H9 (cell line): ENCODE measurements at regions not wholly inside any gene's neighbourhood (a gene's known extent, or its start where the extent isn't known, plus 50 kb on each side); places are given as distances from the start of the nearest gene placed in this dataset.

ENCODE experiments used
- DNase-seq: peaks from one replicate; pipeline ENCODE4 v3.0.0-alpha.2; 2017
- H2AFZ ChIP-seq: one replicate; pipeline ENCODE4 v1.6.1; 2013; ENCODE audit warnings: mild to moderate bottlenecking, low read length, control low read depth, moderate library complexity
- H2AK5ac ChIP-seq: 2 replicates; pipeline ENCODE4 v1.6.1; 2013; ENCODE audit warnings: low read length, control low read depth, mixed read lengths; ENCODE audit not compliant: insufficient read length
- H2BK120ac ChIP-seq: one replicate; pipeline ENCODE4 v1.6.1; 2013; ENCODE audit warnings: low read depth, mild to moderate bottlenecking, low read length, control low read depth, inconsistent platforms; ENCODE audit not compliant: poor library complexity, severe bottlenecking
- H2BK12ac ChIP-seq: 2 replicates; pipeline ENCODE4 v1.6.1; 2013; ENCODE audit warnings: low read length, control low read depth, mixed read lengths, low read depth; ENCODE audit not compliant: insufficient read length
- H2BK15ac ChIP-seq: 2 replicates; pipeline ENCODE4 v1.6.1; 2013; ENCODE audit warnings: low read depth, low read length, control low read depth
- H2BK20ac ChIP-seq: one replicate; pipeline ENCODE4 v1.6.1; 2013; ENCODE audit warnings: low read depth, mild to moderate bottlenecking, low read length, control low read depth, inconsistent platforms; ENCODE audit not compliant: poor library complexity, severe bottlenecking
- H2BK5ac ChIP-seq: 2 replicates; pipeline ENCODE4 v1.6.1; 2013; ENCODE audit warnings: low read length, control low read depth, mixed read lengths; ENCODE audit not compliant: insufficient read length
- H3K14ac ChIP-seq: 2 replicates; pipeline ENCODE4 v1.6.1; 2013; ENCODE audit warnings: low read length, control low read depth; ENCODE audit not compliant: insufficient read depth
- H3K18ac ChIP-seq: 2 replicates; pipeline ENCODE4 v1.6.1; 2013; ENCODE audit warnings: low read depth, mild to moderate bottlenecking, mixed read lengths, low read length, control low read depth; ENCODE audit not compliant: insufficient read length
- H3K23ac ChIP-seq: 2 replicates; pipeline ENCODE4 v1.6.1; 2013; ENCODE audit warnings: low read length, control low read depth, mixed read lengths, low read depth; ENCODE audit not compliant: insufficient read length
- H3K23me2 ChIP-seq: 2 replicates; pipeline ENCODE4 v1.6.1; 2013; ENCODE audit warnings: low read depth, mild to moderate bottlenecking, mixed read lengths, low read length, control low read depth; ENCODE audit not compliant: insufficient read length, poor library complexity, severe bottlenecking
- H3K27ac ChIP-seq: 2 replicates; pipeline ENCODE4 v1.5.1; 2013; ENCODE audit warnings: low read length, control low read depth, mixed read lengths, low read depth; ENCODE audit not compliant: insufficient read length
- H3K27me3 ChIP-seq: 2 replicates; pipeline ENCODE4 v1.6.1; 2013; ENCODE audit warnings: low read length, control low read depth, inconsistent platforms; ENCODE audit not compliant: insufficient read depth
- H3K4ac ChIP-seq: 2 replicates; pipeline ENCODE4 v1.6.1; 2013; ENCODE audit warnings: low read depth, mild to moderate bottlenecking, control low read depth, inconsistent platforms, low read length, moderate library complexity
- H3K4me1 ChIP-seq: 2 replicates; pipeline ENCODE4 v1.6.1; 2013; ENCODE audit warnings: low read length, control low read depth, inconsistent platforms; ENCODE audit not compliant: insufficient read depth
- H3K4me2 ChIP-seq: 2 replicates; pipeline ENCODE4 v1.6.1; 2013; ENCODE audit warnings: low read length, control low read depth, mixed read lengths; ENCODE audit not compliant: insufficient read length, insufficient read depth
- H3K56ac ChIP-seq: 2 replicates; pipeline ENCODE4 v1.6.1; 2013; ENCODE audit warnings: low read depth, mild to moderate bottlenecking, mixed read lengths, low read length, control low read depth; ENCODE audit not compliant: insufficient read length
- H3K79me1 ChIP-seq: 2 replicates; pipeline ENCODE4 v1.6.1; 2013; ENCODE audit warnings: low read depth, mild to moderate bottlenecking, moderate library complexity, low read length, control low read depth, inconsistent platforms; ENCODE audit not compliant: insufficient read depth, poor library complexity, severe bottlenecking
- H3K79me2 ChIP-seq: 2 replicates; pipeline ENCODE4 v1.6.1; 2013; ENCODE audit warnings: low read length, control low read depth, inconsistent platforms; ENCODE audit not compliant: insufficient read depth
- H3K9ac ChIP-seq: 2 replicates; pipeline ENCODE4 v1.6.1; 2013; ENCODE audit warnings: low read length, control low read depth, mixed read lengths; ENCODE audit not compliant: insufficient read length; ENCODE audit errors: extremely low read depth
- H3K9me3 ChIP-seq: one replicate; pipeline ENCODE4 v1.6.1; 2013; ENCODE audit warnings: low read depth, low read length, inconsistent platforms; ENCODE audit not compliant: control insufficient read depth
- H3T11ph ChIP-seq: one replicate; pipeline ENCODE4 v1.6.1; 2013; ENCODE audit warnings: mild to moderate bottlenecking, low read length, control low read depth, inconsistent platforms
- H4K20me1 ChIP-seq: one replicate; pipeline ENCODE4 v1.6.1; 2013; ENCODE audit not compliant: control insufficient read depth, insufficient read length, insufficient read depth
- H4K5ac ChIP-seq: 2 replicates; pipeline ENCODE4 v1.6.1; 2013; ENCODE audit warnings: low read depth, mild to moderate bottlenecking, mixed read lengths, low read length, control low read depth; ENCODE audit not compliant: insufficient read length
- H4K8ac ChIP-seq: replicated peaks from 2 replicates; pipeline ENCODE4 v1.6.1; 2013; ENCODE audit warnings: low read length, control low read depth, mixed read lengths, low read depth; ENCODE audit not compliant: insufficient read length
- H4K91ac ChIP-seq: 2 replicates; pipeline ENCODE4 v1.6.1; 2013; ENCODE audit warnings: low read depth, mild to moderate bottlenecking, moderate library complexity, mixed read lengths, low read length, control low read depth; ENCODE audit not compliant: insufficient read length
- H3K27ac Mint-ChIP-seq, 3 experiments: 2 replicates in 2 of 3; 3 replicates in 1 of 3; pipeline ENCODE4 v1.8.0; 2020 to 2021; ENCODE audit warnings: mixed read lengths in 3 of 3, mild to moderate bottlenecking in 1 of 3, moderate library complexity in 1 of 3
- H3K27me3 Mint-ChIP-seq: 2 replicates; pipeline ENCODE4 v1.8.0; 2021; ENCODE audit warnings: low read depth, mild to moderate bottlenecking, moderate library complexity, mixed read lengths
- H3K36me3 Mint-ChIP-seq, 3 experiments: 2 replicates in 2 of 3; 3 replicates in 1 of 3; pipeline ENCODE4 v1.8.0; 2020 to 2021; ENCODE audit warnings: low read depth in 3 of 3, mixed read lengths in 3 of 3; ENCODE audit not compliant: insufficient read depth in 1 of 3
- H3K4me1 Mint-ChIP-seq, 2 experiments: 2 replicates each; pipeline ENCODE4 v1.8.0; 2020; ENCODE audit warnings: mixed read lengths in 2 of 2
- H3K4me3 Mint-ChIP-seq, 2 experiments: 2 replicates in 1 of 2; 3 replicates in 1 of 2; pipeline ENCODE4 v1.8.0; 2020 to 2021; ENCODE audit warnings: mild to moderate bottlenecking in 2 of 2, mixed read lengths in 2 of 2, moderate library complexity in 1 of 2
- H3K9me3 Mint-ChIP-seq, 2 experiments: 2 replicates in 1 of 2; 3 replicates in 1 of 2; pipeline ENCODE4 v1.8.0; 2020; ENCODE audit warnings: mild to moderate bottlenecking in 2 of 2, mixed read lengths in 2 of 2, moderate library complexity in 1 of 2
- CTCF ChIP-seq: fragments of 200-600 bp; sonication (generic); conservative IDR thresholded peaks from 3 replicates; pipeline ENCODE4 v1.8.0; 2021; ENCODE audit warnings: antibody characterized with exemption, mild to moderate bottlenecking
- WGBS: extraction: QIAGEN DNeasy Blood & Tissue Kit; methylation state at CpG from one replicate; pipeline ENCODE4 v1.1.7; 2013; ENCODE audit warnings: missing lambda C conversion rate, low lambda C conversion rate, mixed read lengths; ENCODE audit not compliant: insufficient read length; ENCODE audit errors: extremely low coverage; 5-methylcytosine and 5-hydroxymethylcytosine counted together

DNA sequence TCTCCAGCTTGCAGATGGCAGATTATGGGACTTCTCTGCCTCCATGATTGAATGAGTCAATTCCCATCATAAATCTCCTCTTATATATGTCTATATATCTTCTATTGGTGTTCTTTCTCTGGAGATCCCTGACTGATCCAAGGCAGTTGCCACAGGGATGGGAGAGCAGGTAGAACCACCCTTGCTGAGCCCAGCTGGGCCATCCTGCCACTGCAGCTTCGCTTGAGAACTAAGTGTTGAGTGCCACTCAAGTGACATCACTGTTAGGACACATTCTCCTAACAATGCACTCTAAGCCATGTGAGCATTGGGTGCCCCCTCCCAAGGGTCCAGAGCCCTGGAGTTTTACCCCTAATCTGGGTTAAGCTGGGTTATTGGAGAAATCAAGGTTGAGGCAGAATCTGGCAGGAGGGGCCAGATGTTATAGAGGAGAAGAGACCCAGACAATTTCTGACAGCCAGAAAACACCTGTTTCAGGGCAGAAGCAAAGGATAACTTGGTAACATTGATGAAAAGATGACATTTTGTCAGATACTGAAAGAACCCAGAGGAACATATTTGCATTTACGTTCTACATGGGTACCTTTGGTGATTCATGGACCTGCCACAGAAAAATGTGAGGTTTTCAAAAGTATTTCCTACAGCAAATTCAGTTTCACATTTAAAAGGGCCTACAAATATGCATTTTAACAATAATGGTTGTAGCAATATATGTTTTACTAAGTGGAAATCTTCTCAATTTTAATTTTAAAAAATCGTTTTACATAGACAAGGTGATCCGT is 57.2 kb upstream of the MAX start:
- no peak for TF ChIP-seq CTCF
- H3K79me2 ChIP-seq = no peaks in the 10 kb centered on the region
- H3K79me1 ChIP-seq = no peaks in the 10 kb centered on the region
- no peaks in the 10 kb centered on the region for H4K20me1 ChIP-seq
- H3K27me3 ChIP-seq = no peaks in the 10 kb centered on the region
- WGBS = no CpG with 5 or more reads among the region's 4 CpGs
- no peak overlapping the region for H3K18ac ChIP-seq
- no peak overlapping the region for H3K9ac ChIP-seq
- H4K8ac ChIP-seq = no peak overlapping the region
- H2BK15ac ChIP-seq = no peak overlapping the region
- H3K14ac ChIP-seq = no peak overlapping the region
- Mint-ChIP-seq H3K27ac (no peak overlapping the region), H3K9me3 (no peaks in the 10 kb centered on the region), H3K4me1 (peaks cover 6 to 7% of the 10 kb centered on the region in 2 experiments; a peak in 1 of 4 replicates), H3K36me3 (no peaks in the 10 kb centered on the region), H3K27me3 (peaks cover 2% of the 10 kb centered on the region; the same call in 1 of the 2 replicates), H3K4me3 (no peak overlapping the region)
- no peak overlapping the region for H3K56ac ChIP-seq
- H2BK20ac ChIP-seq = no peak overlapping the region
- H3K4me1 ChIP-seq = no peaks in the 10 kb centered on the region
- no peak overlapping the region for H3T11ph ChIP-seq
- H3K23me2 ChIP-seq = no peaks in the 10 kb centered on the region
- no peak overlapping the region for H3K4ac ChIP-seq
- H2BK120ac ChIP-seq = no peak overlapping the region
- no peak overlapping the region for H3K4me2 ChIP-seq
- H3K23ac ChIP-seq = no peak overlapping the region
- no peak overlapping the region for H2BK5ac ChIP-seq
- no peak for DNase-seq
- H4K91ac ChIP-seq = no peak overlapping the region
- H2AFZ ChIP-seq = no peak overlapping the region
- no peaks in the 10 kb centered on the region for H3K9me3 ChIP-seq
- no peak overlapping the region for H2AK5ac ChIP-seq
- H4K5ac ChIP-seq = no peak overlapping the region
- H2BK12ac ChIP-seq = no peak overlapping the region
- H3K27ac ChIP-seq = no peak overlapping the region
